Upper lobe of left lung (tissue), 6 donors: ENCODE measurements at regions not wholly inside any gene's neighbourhood (a gene's known extent, or its start where the extent isn't known, plus 50 kb on each side); places are given as distances from the start of the nearest gene placed in this dataset.

ENCODE experiments used
- ATAC-seq, 2 donors: fragments of 200-7000 bp; cut with Tn5 transposase; one replicate each; pipeline ENCODE4 v1.9.1; 2022; ENCODE audit warnings: mild to moderate bottlenecking in 2 of 2, moderate library complexity in 2 of 2; ENCODE audit not compliant: low FRiP score in 2 of 2
- DNase-seq, 2 donors: peaks; one replicate each; pipeline ENCODE4 v3.0.0-alpha.2; 2019 to 2020
- H3K27ac ChIP-seq, 4 donors: fragments of 200-600 bp; sonication (generic); one replicate each; pipeline ENCODE4 v1.5.1; 2016 to 2019
- H3K27me3 ChIP-seq, 4 donors: fragments of 200-600 bp; sonication (generic); one replicate each; pipeline ENCODE4 v1.5.1; 2017 to 2019
- H3K36me3 ChIP-seq, 4 donors: fragments of 200-600 bp; sonication (generic); one replicate each; pipeline ENCODE4 v1.5.1; 2016 to 2019
- H3K4me1 ChIP-seq, 4 donors: fragments of 200-600 bp; sonication (generic); one replicate each; pipeline ENCODE4 v1.5.1; 2018 to 2019
- H3K4me3 ChIP-seq, 4 donors: fragments of 200-600 bp; sonication (generic); one replicate each; pipeline ENCODE4 v1.5.1; 2017 to 2019; ENCODE audit warnings: mild to moderate bottlenecking in 2 of 4, moderate library complexity in 1 of 4
- H3K9me3 ChIP-seq, 4 donors: fragments of 200-600 bp; sonication (generic); one replicate each; pipeline ENCODE4 v1.5.1; 2018 to 2019
- CTCF ChIP-seq, 6 experiments: fragments of 450-650 bp in 4 of 6; fragments of 200-600 bp in 2 of 6; sonication (generic) in 2 of 6; IDR thresholded peaks; one replicate each; pipeline ENCODE4 v1.5.1; 2016 to 2019; ENCODE audit warnings: antibody characterized with exemption in 6 of 6
- EP300 ChIP-seq, 4 donors: sonication (generic); formaldehyde crosslinking; IDR thresholded peaks; one replicate each; pipeline ENCODE4 v1.5.1; 2017; ENCODE audit warnings: antibody characterized with exemption in 4 of 4, control low read depth in 2 of 4
- POLR2A ChIP-seq, 4 donors: fragments of 450-650 bp; IDR thresholded peaks; one replicate each; pipeline ENCODE4 v1.5.1; 2016 to 2017; ENCODE audit warnings: antibody characterized with exemption in 4 of 4, mild to moderate bottlenecking in 2 of 4
- POLR2AphosphoS5 ChIP-seq, 2 donors: sonication (generic); formaldehyde crosslinking; IDR thresholded peaks; one replicate each; pipeline ENCODE4 v1.5.1; 2017; ENCODE audit warnings: antibody characterized with exemption in 2 of 2
- WGBS, 2 donors: methylation state at CpG; one replicate each; pipeline ENCODE4 v1.1.5; 2017 to 2018; 5-methylcytosine and 5-hydroxymethylcytosine counted together
- donor health status: DM: no; HTN: no; CAD: no; lungs with moderate emphysema.
- donor health status: DM: no; HTN: yes; CAD: no; lungs with severe emphysema.

- H3K4me3 ChIP-seq = no peak overlapping the region
- WGBS, 2 donors = 0 to 100% methylated on average over 1 of the region's 1 CpG
- TF ChIP-seq POLR2A (IDR thresholded peaks at IDR 0.05) (no peak), EP300 (IDR thresholded peaks at IDR 0.05) (no peak), CTCF (IDR thresholded peaks at IDR 0.05) (no peak), POLR2AphosphoS5 (IDR thresholded peaks at IDR 0.05) (no peak)
- H3K27me3 ChIP-seq = no peaks in the 10 kb centered on the region
- H3K27ac ChIP-seq = no peak overlapping the region
- H3K9me3 ChIP-seq = no peaks in the 10 kb centered on the region
- H3K4me1 ChIP-seq = peaks cover 7 to 17% (median 11%) of the 10 kb centered on the region in 4 donors
- DNase-seq (no peak), ATAC-seq (no peak)
- H3K36me3 ChIP-seq = no peaks in the 10 kb centered on the region
Observed at GRCh38 chr4:15151033-15151432, 148.8 kb downstream of the CPEB2 start.

DNA sequence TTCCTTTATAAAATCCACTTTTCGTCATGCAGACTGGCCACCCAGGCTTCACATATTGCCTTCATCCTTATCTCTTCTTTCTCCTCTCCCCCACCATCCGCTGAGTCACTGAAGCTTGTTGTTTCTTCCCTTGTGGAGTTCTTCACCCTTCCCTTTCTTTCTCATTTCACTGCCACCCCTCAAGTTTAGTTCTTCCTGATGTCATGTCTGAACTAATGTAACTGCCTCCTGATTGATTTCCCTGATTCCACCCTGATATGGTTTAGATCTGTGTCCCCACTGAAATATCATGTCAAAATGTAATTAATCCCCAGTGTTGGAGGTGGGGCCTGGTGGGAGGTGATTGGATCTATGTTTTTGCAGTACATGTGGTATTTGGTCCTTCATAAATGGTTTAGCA, 151.4 kb downstream of the CPEB2 start:
- no peaks in the 10 kb centered on the region for H3K27me3 ChIP-seq
- H3K27ac ChIP-seq = no peak overlapping the region

GRCh38 chr4:15158406-15159091, 156.3 kb downstream of the CPEB2 start:
- TF ChIP-seq POLR2A (IDR thresholded peaks at IDR 0.05) = no peak
- TF ChIP-seq CTCF (IDR thresholded peaks at IDR 0.05) = no peak
- TF ChIP-seq EP300 (IDR thresholded peaks at IDR 0.05) = no peak
- TF ChIP-seq POLR2AphosphoS5 (IDR thresholded peaks at IDR 0.05) = no peak
- WGBS, 2 donors = 76 to 80% methylated on average over 6 to 9 of the region's 9 CpGs
- DNase-seq (no peak), ATAC-seq (no peak)
- H3K36me3 ChIP-seq = no peaks in the 10 kb centered on the region
- no peak overlapping the region for H3K27ac ChIP-seq
- no peaks in the 10 kb centered on the region for H3K27me3 ChIP-seq
- no peak overlapping the region for H3K4me3 ChIP-seq
- H3K9me3 ChIP-seq = no peaks in the 10 kb centered on the region
- no peaks in the 10 kb centered on the region for H3K4me1 ChIP-seq

More for the DNA sequence above, 151.4 kb downstream of the CPEB2 start:
- TF ChIP-seq CTCF (IDR thresholded peaks at IDR 0.05) = no peak
- no peak for TF ChIP-seq POLR2A (IDR thresholded peaks at IDR 0.05)
- TF ChIP-seq POLR2AphosphoS5 (IDR thresholded peaks at IDR 0.05) = no peak
- TF ChIP-seq EP300 (IDR thresholded peaks at IDR 0.05) = no peak
- no peaks in the 10 kb centered on the region for H3K36me3 ChIP-seq
- no peak overlapping the region for H3K4me3 ChIP-seq
- peaks cover 7 to 17% (median 11%) of the 10 kb centered on the region in 4 donors for H3K4me1 ChIP-seq
- 91 to 93% methylated on average over 2 of the region's 2 CpGs for WGBS, 2 donors
- ATAC-seq = no peak
- DNase-seq = no peak
- no peaks in the 10 kb centered on the region for H3K9me3 ChIP-seq

DNA sequence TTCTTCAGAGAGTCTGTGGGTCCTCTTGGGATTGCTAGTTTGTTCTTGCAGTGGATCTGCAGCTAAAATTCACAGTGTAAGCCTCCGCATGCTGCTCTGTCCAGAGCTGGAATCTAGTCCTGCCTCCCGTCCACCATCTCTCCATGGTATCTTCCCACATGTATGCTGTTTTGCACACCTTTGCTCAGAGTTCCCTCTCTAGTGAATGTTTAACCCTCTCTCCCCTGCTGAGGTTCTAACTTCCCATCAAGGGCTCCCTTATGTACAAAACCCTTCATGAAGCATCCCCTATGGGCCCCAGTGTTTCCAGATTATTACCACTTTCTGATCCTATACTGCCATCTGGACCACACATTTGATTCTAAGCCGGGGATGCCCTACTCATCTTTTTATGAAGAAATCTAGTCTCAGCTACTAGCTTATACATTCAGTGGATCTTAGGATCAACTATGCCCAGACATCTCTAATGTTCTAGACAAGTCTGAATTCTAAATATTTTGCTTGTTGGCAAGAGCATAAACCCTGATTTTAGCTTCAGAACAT, 157.3 kb downstream of the CPEB2 start:
- ATAC-seq = no peak
- H3K27ac ChIP-seq = no peak overlapping the region
- H3K9me3 ChIP-seq = no peaks in the 10 kb centered on the region
- H3K4me1 ChIP-seq = no peaks in the 10 kb centered on the region
- DNase-seq = no peak
- WGBS, 2 donors = 88 to 95% methylated on average over 3 of the region's 3 CpGs
- no peaks in the 10 kb centered on the region for H3K27me3 ChIP-seq
- H3K36me3 ChIP-seq = no peaks in the 10 kb centered on the region
- H3K4me3 ChIP-seq = no peak overlapping the region
- TF ChIP-seq POLR2AphosphoS5 (IDR thresholded peaks at IDR 0.05) (no peak), EP300 (IDR thresholded peaks at IDR 0.05) (no peak), POLR2A (IDR thresholded peaks at IDR 0.05) (no peak), CTCF (IDR thresholded peaks at IDR 0.05) (no peak)

- WGBS, 2 donors = 84 to 100% methylated on average over 1 of the region's 1 CpG
- no peak for DNase-seq
- Histone ChIP-seq H3K4me1 (no peaks in the 10 kb centered on the region), H3K4me3 (no peak overlapping the region), H3K27me3 (no peaks in the 10 kb centered on the region), H3K27ac (no peak overlapping the region), H3K9me3 (no peaks in the 10 kb centered on the region), H3K36me3 (no peaks in the 10 kb centered on the region)
- TF ChIP-seq EP300 (IDR thresholded peaks at IDR 0.05) (no peak), POLR2AphosphoS5 (IDR thresholded peaks at IDR 0.05) (no peak), CTCF (IDR thresholded peaks at IDR 0.05) (no peak), POLR2A (IDR thresholded peaks at IDR 0.05) (no peak)
- no peak for ATAC-seq
Observed at GRCh38 chr4:15161439-15161838, 159.2 kb downstream of the CPEB2 start.
